ENCODE measurements at regions not wholly inside any gene's neighbourhood (a gene's known extent, or its start where the extent isn't known, plus 50 kb on each side); places are given as distances from the start of the nearest gene placed in this dataset.
A peak's percentile ranks its signal among the peaks of the same experiment; 100 is the strongest.
"Not testable (repeated sequence)": the region's sequence is repeated elsewhere in the genome, so short reads cannot be mapped to it uniquely, and the experiment has no call there.

GRCh38 chr9:42437057-42437759 lies 253.7 kb downstream of the SPATA31A6 start:
- not testable (repeated sequence) for DNase-seq

- not testable (repeated sequence) for DNase-seq
Measured at GRCh38 chr9:42442680-42443079, 259.2 kb downstream of the SPATA31A6 start.

DNA sequence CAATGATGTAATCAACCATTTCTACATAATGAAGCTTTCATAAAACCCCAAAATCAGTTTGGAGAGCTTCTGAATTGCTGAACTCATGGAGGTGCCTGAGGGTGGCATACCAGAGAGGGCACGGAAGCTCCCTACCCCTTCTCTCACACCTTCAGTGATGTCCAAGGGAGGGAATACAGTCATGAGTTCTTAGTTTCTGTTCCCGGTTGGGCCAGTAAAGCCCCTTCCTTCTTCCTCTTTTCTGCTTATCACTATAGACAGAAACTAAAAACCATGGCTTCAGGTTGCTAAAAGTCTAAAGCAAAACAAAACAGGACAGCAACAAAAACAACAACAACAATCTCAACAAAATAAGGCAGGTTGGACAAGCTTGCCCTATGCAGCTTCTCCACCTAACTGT lies 260.0 kb downstream of the SPATA31A6 start:
- not testable (repeated sequence) for DNase-seq

- DNase-seq = not testable (repeated sequence)
Measured at GRCh38 chr9:42461436-42461835, 278.0 kb downstream of the SPATA31A6 start.

- DNase-seq = not testable (repeated sequence)
Measured at GRCh38 chr9:42461863-42462262, 278.4 kb downstream of the SPATA31A6 start.

GRCh38 chr9:42463981-42464380 lies 280.5 kb downstream of the SPATA31A6 start:
- not testable (repeated sequence) for DNase-seq

DNA sequence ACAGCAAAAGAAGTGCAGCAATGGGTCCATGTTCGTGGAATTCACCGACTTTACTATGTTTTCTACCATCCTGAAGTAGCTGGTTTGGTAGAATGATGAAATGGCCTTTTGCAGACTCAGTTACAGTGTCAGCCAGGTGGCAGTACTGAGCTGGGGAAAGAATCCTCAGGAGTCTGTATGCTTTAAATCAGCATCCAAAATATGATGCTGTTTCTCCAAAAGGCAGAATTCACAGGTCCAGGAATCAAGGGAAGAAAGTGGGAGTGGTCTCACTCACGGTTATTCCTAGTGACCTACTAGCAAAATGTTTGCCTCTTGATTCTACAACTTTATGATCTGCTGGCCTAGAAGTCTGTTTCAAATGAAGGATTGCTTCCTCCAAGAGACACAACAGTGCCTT lies 287.1 kb downstream of the SPATA31A6 start:
- DNase-seq = peak; percentile 10

DNA sequence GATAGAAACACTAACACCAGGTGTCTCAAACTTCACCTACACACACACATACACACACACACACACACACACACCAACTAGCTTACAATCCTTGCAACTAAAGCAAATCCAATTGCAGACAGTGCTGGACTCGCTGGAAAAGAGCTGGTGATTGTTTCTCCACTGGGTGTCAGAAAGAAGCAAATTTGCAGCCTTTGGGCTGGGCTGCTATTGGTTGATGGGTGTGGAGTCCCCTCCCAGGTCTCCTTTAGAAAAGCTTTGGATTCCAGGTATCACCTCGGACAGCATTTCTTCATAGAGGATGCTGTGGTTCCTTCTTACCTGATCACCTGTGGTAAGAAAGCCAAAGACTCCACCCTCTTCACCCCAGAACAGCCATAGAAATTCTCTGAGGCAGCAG lies 307.5 kb downstream of the SPATA31A6 start:
- DNase-seq = not testable (repeated sequence)

DNA sequence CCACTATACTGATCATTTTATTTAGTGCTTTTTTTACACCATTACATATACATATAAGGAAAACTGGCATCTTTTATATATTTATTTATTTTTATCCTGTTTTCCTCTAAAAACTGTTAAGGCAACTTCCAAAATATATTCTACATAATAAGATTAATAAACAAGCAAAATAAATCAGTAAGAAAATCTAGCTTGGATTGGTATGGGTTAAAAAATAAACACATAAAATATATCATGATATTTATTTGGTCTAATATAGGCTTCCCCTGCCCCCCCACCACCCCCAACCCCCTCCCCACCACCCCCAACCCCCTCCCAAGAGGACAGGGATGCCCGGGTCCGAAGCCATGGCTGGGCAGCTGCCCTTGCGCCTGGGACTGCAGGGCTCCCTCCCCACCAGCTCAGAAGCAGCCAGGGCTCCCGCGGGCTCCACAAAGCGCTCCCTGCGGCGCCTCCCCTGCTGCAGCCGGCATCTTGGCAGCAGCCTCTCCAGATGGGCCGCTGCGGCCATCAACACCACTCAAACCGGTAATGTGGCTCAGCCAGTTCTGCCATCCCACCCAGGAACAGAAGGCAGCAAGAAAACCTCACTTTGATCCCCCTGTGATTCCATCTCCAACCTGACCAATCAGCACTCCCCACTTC lies 319.3 kb downstream of the SPATA31A6 start:
- not testable (repeated sequence) for DNase-seq

DNA sequence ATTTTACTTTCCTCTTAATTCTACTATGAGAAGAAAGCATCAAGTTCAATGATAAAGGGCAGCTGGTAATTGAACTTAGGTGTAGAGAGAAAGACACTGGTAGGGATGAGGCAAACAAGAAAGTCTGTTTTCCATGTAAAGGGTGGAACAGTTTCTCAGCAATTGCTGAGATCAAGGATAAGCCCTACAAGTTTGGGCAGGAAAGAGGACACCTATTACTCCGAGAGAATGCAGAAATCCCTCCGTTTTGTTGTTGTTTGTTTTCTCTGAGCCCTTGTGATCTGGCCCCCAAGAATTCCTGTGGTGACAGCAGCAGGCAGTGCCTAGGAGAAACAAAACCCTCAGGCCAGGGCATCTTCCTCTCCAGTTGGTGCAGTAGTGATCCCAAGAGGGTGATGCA lies 324.7 kb downstream of the SPATA31A6 start:
- not testable (repeated sequence) for DNase-seq

- DNase-seq = not testable (repeated sequence)
Measured at GRCh38 chr9:42513535-42513934, 330.1 kb downstream of the SPATA31A6 start.

GRCh38 chr9:42534325-42534983 lies 351.0 kb downstream of the SPATA31A6 start:
- DNase-seq = not testable (repeated sequence)

- DNase-seq = peak; percentile 66
Measured at GRCh38 chr9:42534984-42535325, 351.5 kb downstream of the SPATA31A6 start.

- DNase-seq = peak; percentile 2
Measured at GRCh38 chr9:42550789-42551357, 367.4 kb downstream of the SPATA31A6 start.

DNA sequence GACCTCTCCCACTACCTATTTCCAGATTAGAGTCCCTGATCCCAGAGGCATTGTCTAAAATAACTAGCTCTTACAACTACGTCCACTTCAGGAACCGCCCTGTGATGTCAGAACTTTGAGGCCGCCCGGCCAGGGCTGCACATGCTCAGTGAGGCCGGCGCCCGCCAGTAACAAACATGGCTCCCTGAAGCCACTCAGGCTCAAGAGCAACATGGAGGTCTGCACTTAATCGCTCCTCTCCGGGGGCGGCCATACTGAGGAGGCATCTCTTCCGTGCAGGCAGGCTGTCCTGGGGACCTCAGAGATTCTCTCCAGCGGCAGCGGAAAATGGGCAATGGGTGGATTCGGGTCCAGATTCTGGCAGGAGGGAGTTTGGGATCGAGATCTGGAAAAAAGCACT lies 385.1 kb downstream of the SPATA31A6 start:
- not testable (repeated sequence) for DNase-seq

- peak; percentile 22 for DNase-seq
Measured at GRCh38 chr9:42568942-42569556, 385.6 kb downstream of the SPATA31A6 start.

DNA sequence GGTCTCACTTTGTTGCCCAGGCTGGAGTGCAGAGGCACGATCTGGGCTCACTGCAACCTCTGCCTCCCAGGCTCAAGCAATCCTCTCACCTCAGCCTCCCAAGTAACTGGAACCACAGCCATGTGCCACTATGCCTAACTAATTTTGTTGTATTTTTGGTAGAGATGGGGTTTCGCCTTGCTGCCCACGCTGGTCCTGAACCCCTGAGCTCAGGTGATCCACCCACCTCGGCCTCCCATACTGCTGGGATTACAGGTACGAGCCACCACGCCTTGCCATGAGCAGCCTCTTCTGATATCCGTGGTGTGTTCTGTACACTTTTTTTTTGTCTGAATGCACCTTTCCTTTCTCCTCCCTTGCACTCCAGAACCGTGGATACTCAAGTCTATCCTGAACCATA lies 394.4 kb downstream of the SPATA31A6 start:
- not testable (repeated sequence) for DNase-seq
